GM23338 (cell line): ENCODE measurements at regions not wholly inside any gene's neighbourhood (a gene's known extent, or its start where the extent isn't known, plus 50 kb on each side); places are given as distances from the start of the nearest gene placed in this dataset.

Experiments
- CTCF ChIP-seq, 2 experiments: fragments of 200-600 bp in 1 of 2; sonication (generic) in 1 of 2; conservative IDR thresholded peaks; 2 replicates each; pipeline versions ENCODE4 v1.5.1 to v1.6.1; 2016 to 2017; ENCODE audit warnings: antibody characterized with exemption in 2 of 2, low read depth in 2 of 2, mild to moderate bottlenecking in 2 of 2, moderate library complexity in 1 of 2
- POLR2AphosphoS5 ChIP-seq: IDR thresholded peaks from 2 replicates; pipeline ENCODE4 v1.6.1; 2016; ENCODE audit warnings: antibody characterized with exemption, low read depth

GRCh38 chr1:86231076-86231475 is 74.5 kb upstream of the COL24A1 start:
- TF ChIP-seq CTCF (conservative IDR thresholded peaks at IDR 0.05; ENCODE audit: low read depth in 2 of 2) (no peak), POLR2AphosphoS5 (no peak)
